Neural crest cell (in vitro differentiated cells): ENCODE measurements at regions not wholly inside any gene's neighbourhood (a gene's known extent, or its start where the extent isn't known, plus 50 kb on each side); places are given as distances from the start of the nearest gene placed in this dataset.

Experiments
- DNase-seq: peaks from one replicate; pipeline ENCODE4 v3.0.0; 2021; ENCODE audit warnings: low read depth, mixed read lengths, low spot score
- H3K27ac Mint-ChIP-seq: one replicate; pipeline ENCODE4 v1.8.0; 2021; ENCODE audit warnings: mild to moderate bottlenecking, mixed read lengths; ENCODE audit not compliant: unreplicated experiment
- H3K27me3 Mint-ChIP-seq: 2 replicates; pipeline ENCODE4 v1.8.0; 2021; ENCODE audit warnings: low read depth, mild to moderate bottlenecking, mixed read lengths
- H3K36me3 Mint-ChIP-seq: 2 replicates; pipeline ENCODE4 v1.8.0; 2021; ENCODE audit warnings: low read depth, mild to moderate bottlenecking, mixed read lengths
- H3K4me1 Mint-ChIP-seq: 2 replicates; pipeline ENCODE4 v1.8.0; 2021; ENCODE audit warnings: mixed read lengths
- H3K4me3 Mint-ChIP-seq: one replicate; pipeline ENCODE4 v1.8.0; 2021; ENCODE audit warnings: mild to moderate bottlenecking, mixed read lengths
- H3K9me3 Mint-ChIP-seq: 2 replicates; pipeline ENCODE4 v1.8.0; 2021; ENCODE audit warnings: mixed read lengths
- CTCF ChIP-seq: fragments of 200-600 bp; sonication (generic); conservative IDR thresholded peaks from 2 replicates; pipeline ENCODE4 v1.5.0; 2021; ENCODE audit warnings: antibody characterized with exemption, mild to moderate bottlenecking

- Mint-ChIP-seq H3K9me3 (peaks cover 3% of the 10 kb centered on the region), H3K4me1 (peaks cover 21% of the 10 kb centered on the region), H3K4me3 (no peak overlapping the region), H3K36me3 (no peaks in the 10 kb centered on the region), H3K27ac (no peak overlapping the region), H3K27me3 (no peaks in the 10 kb centered on the region)
- no peak for DNase-seq
- TF ChIP-seq CTCF = no peak
Observed at GRCh38 chr6:4464638-4465037, 311.6 kb upstream of the CDYL start.

DNA sequence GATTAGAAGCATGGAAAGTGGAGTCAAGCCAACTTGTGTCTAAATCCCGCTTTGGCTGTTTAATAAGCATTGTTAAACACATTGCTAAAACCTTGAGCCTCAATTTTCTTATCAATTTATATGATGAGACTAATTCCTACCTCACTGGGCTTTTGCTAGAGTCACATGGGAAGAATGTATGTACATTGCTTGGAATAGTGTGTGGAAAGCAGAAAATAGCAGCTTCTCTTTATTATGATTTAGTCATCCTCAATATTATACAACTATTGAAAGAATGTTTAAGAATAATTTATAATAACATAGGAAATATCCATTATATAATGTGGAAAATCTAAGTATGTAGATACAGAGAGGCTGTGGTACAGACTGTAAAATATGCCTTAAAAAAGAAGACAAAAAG lies 313.0 kb upstream of the CDYL start:
- Mint-ChIP-seq H3K27me3 (no peaks in the 10 kb centered on the region), H3K27ac (no peak overlapping the region), H3K4me3 (no peak overlapping the region), H3K4me1 (peaks cover 30% of the 10 kb centered on the region), H3K36me3 (no peaks in the 10 kb centered on the region), H3K9me3 (no peaks in the 10 kb centered on the region)
- TF ChIP-seq CTCF = no peak
- DNase-seq = no peak

DNA sequence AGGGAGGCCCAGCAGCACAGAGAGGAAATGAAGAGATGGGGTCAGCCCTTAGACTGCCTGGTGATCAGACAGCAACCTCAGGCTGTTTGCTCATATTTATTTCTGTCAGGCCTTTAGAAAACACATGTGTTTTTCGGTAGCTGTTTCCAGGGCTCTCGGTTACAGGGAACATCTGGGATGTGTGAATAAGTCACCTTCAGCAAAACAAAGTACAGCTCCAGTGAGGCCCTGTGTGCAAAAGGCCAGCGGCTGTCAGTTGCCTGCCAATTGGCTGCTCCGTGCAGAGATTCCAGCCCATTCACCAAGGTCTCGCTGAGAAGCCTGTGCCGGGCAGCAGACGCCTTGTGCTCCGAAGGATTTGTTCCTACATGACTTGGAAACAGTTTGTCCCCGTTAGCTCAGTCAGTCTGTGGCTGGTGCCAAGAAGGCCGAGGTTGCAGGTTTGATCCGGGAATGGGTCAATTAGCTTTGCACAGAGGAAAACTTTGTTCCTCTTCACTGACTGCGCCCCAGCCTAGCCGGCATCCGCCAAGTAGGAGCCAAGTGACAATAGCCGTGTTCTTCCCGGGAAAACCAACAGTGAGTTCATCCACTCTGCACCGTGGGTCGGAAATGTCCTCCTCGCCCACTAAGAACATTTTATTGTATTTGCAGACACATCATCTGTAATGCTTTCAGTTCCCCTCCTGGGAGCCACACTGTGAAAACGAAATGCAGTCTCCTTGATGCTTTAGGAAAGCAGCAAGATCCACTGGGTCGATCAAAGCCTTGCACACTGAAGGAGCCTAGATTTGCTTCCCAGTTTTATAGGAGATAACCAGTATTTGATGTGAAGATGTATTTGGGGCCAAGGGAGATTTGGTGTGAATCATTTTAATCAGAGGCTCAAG lies 315.4 kb upstream of the CDYL start:
- Mint-ChIP-seq H3K27me3 (no peaks in the 10 kb centered on the region), H3K4me3 (no peak overlapping the region), H3K4me1 (peaks cover 30% of the 10 kb centered on the region), H3K27ac (peak overlapping the region; percentile 97), H3K9me3 (no peaks in the 10 kb centered on the region), H3K36me3 (no peaks in the 10 kb centered on the region)
- peak; percentile 26 for DNase-seq
- TF ChIP-seq CTCF = no peak

- Mint-ChIP-seq H3K4me1 (peaks cover 30% of the 10 kb centered on the region), H3K36me3 (no peaks in the 10 kb centered on the region), H3K4me3 (no peak overlapping the region), H3K27ac (peak overlapping the region; percentile 76), H3K27me3 (no peaks in the 10 kb centered on the region), H3K9me3 (no peaks in the 10 kb centered on the region)
- no peak for DNase-seq
- no peak for TF ChIP-seq CTCF
Observed at GRCh38 chr6:4459996-4460395, 316.2 kb upstream of the CDYL start.

DNA sequence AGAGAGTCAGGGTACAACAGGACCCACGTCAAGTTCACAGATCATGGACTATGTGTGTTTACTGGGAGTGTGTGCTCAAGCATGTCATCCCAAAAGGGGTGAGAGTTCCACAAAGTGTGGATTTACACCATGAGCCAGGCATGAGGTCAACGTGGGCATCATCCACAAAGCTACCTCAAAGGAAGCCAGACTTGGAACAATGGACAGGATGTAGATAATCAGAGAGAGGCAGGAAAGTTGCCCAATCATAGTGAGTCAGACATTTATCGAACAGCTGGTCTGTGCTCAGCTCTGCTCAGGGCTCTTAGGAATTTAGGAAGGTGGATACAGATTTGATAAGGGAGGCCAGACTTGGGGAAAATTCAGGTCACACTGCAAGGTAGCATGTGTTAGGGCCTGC lies 317.2 kb upstream of the CDYL start:
- peak overlapping the region; percentile 48 for H3K27ac Mint-ChIP-seq
- DNase-seq = no peak
- TF ChIP-seq CTCF = no peak
- H3K9me3 Mint-ChIP-seq = no peaks in the 10 kb centered on the region
- H3K4me3 Mint-ChIP-seq = no peak overlapping the region
- no peaks in the 10 kb centered on the region for H3K27me3 Mint-ChIP-seq
- H3K4me1 Mint-ChIP-seq = peaks cover 30% of the 10 kb centered on the region
- H3K36me3 Mint-ChIP-seq = no peaks in the 10 kb centered on the region
